ENCODE measurements at regions not wholly inside any gene's neighbourhood (a gene's known extent, or its start where the extent isn't known, plus 50 kb on each side); places are given as distances from the start of the nearest gene placed in this dataset.

DNA sequence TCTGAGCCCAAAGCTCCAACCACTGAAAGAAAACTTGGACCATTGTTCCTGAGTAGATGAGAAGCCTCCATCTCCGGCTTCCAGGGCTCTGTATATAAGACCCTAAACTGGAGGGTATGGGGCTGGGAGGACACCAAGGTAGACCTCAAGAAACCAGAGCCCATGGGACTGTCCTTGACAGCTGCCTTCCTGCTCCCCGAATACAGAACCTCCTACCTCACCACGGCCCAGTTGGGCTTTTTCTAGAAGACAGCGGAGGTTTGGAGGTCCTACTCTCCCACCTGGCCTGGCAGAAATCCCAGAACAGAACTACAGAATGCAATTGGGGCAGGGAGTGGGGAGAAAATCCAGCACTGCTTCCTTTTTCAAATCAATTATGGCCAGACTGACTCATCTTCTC is 177.3 kb upstream of the ZNF507 start (continued):
- TF ChIP-seq, protein P1, sequence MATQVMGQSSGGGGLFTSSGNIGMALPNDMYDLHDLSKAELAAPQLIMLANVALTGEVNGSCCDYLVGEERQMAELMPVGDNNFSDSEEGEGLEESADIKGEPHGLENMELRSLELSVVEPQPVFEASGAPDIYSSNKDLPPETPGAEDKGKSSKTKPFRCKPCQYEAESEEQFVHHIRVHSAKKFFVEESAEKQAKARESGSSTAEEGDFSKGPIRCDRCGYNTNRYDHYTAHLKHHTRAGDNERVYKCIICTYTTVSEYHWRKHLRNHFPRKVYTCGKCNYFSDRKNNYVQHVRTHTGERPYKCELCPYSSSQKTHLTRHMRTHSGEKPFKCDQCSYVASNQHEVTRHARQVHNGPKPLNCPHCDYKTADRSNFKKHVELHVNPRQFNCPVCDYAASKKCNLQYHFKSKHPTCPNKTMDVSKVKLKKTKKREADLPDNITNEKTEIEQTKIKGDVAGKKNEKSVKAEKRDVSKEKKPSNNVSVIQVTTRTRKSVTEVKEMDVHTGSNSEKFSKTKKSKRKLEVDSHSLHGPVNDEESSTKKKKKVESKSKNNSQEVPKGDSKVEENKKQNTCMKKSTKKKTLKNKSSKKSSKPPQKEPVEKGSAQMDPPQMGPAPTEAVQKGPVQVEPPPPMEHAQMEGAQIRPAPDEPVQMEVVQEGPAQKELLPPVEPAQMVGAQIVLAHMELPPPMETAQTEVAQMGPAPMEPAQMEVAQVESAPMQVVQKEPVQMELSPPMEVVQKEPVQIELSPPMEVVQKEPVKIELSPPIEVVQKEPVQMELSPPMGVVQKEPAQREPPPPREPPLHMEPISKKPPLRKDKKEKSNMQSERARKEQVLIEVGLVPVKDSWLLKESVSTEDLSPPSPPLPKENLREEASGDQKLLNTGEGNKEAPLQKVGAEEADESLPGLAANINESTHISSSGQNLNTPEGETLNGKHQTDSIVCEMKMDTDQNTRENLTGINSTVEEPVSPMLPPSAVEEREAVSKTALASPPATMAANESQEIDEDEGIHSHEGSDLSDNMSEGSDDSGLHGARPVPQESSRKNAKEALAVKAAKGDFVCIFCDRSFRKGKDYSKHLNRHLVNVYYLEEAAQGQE (IDR thresholded peaks at IDR 0.05; ENCODE audit: low read depth, low read length), result no peak

DNA sequence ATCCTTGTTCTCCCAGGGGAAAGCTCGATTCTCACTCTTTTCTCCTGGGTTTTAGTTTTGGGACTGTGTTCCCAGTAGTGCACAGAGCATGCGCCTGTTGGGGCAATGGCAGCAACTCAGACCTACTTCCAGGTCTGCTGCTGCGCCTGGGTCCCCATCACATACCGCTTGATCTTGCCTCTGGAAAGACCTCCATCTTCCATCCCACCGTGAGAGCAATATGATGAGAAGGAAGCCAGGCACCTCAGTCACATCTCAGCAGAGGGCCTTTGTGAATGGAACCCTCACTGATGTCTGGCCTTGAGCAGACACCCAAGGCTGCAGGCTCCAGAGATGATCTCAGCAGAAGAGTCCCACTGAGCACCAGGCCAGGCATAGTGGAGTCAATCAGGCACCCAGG is 176.8 kb upstream of the ZNF507 start:
- no peaks in the 10 kb centered on the region for H3K9me3 ChIP-seq
- no peaks in the 10 kb centered on the region for H3K36me3 ChIP-seq (replicated peaks in 1 of 2; ENCODE audit: control insufficient read depth in 1 of 2, insufficient read depth in 2 of 2, low read length in 1 of 2)
- no peaks in the 10 kb centered on the region for H4K20me1 ChIP-seq (ENCODE audit: insufficient read depth)
- TF ChIP-seq MXI1 (IDR thresholded peaks at IDR 0.05; ENCODE audit: low read depth, low read length) (no peak), ELF1 (IDR thresholded peaks at IDR 0.05) (no peak), NRF1 (IDR thresholded peaks at IDR 0.05; ENCODE audit: low read depth, low read length) (no peak), EP300 (IDR thresholded peaks at IDR 0.05; ENCODE audit: borderline replicate concordance in 1 of 2, low read depth in 1 of 2, low read length in 1 of 2) (no peak), MEF2A (IDR thresholded peaks at IDR 0.05; ENCODE audit: borderline replicate concordance, low read depth) (no peak), RAD21 (IDR thresholded peaks at IDR 0.05; ENCODE audit: low read length) (no peak), RXRA (IDR thresholded peaks at IDR 0.05; ENCODE audit: borderline replicate concordance, low read depth) (no peak)
- TF ChIP-seq, protein P2, sequence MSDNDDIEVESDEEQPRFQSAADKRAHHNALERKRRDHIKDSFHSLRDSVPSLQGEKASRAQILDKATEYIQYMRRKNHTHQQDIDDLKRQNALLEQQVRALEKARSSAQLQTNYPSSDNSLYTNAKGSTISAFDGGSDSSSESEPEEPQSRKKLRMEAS (IDR thresholded peaks at IDR 0.05; ENCODE audit: low read depth), result no peak
- no peak overlapping the region for H3K27ac ChIP-seq (ENCODE audit: low read depth in 2 of 2, low read length in 1 of 2)
- no peak for DNase-seq
- whole genome bisulfite sequencing (ENCODE audit: low lambda C conversion rate), result 27% methylated on average over 5 of the region's 5 CpGs
- H3K27me3 ChIP-seq (ENCODE audit: insufficient read depth), result no peaks in the 10 kb centered on the region
- H2AFZ ChIP-seq (ENCODE audit: low read depth), result no peak overlapping the region
- no peaks in the 10 kb centered on the region for H3K9me2 ChIP-seq
- ChIA-PET CTCF (no interaction called here), POLR2A (no interaction called here)
- H3K79me2 ChIP-seq (ENCODE audit: insufficient read depth), result no peaks in the 10 kb centered on the region
- no peak overlapping the region for H3K4me2 ChIP-seq
- H3K4me3 ChIP-seq (ENCODE audit: low read depth in 2 of 2, low read length in 1 of 2), result no peak overlapping the region
- H3K9ac ChIP-seq, result no peak overlapping the region
- H3K4me1 ChIP-seq (ENCODE audit: control insufficient read depth in 1 of 2, insufficient read depth in 2 of 2, low read depth in 1 of 2, low read length in 1 of 2), result peaks cover 0 to 3% of the 10 kb centered on the region in 2 experiments; a peak in 2 of 4 replicates
- H3F3A ChIP-seq (replicated peaks; ENCODE audit: insufficient read depth), result no peaks in the 10 kb centered on the region

DNA sequence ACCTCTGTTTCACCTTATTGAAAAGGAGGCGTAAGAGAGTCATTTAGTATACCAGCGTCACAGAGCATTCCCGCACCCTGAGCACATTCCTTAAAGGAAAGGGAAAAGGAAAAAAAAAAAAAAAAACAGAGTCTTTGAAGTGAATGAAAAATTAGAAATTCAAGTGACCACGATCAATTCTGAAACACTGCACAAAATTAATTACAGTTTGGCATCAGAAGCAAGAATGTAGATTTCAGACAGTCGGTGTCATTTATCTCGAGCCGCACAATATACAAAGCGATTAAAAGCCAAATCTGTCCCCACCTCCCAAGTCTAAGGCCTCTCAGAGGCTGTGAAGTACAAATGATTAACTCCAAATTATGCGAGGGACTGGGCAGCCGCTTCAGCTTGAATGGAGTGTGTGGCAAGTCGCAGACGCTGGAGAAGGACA is 173.7 kb upstream of the ZNF507 start:
- 34% methylated on average over 12 of the region's 12 CpGs for WGBS (ENCODE audit: low lambda C conversion rate)
- Histone ChIP-seq H3K9me2 (no peaks in the 10 kb centered on the region), H4K20me1 (ENCODE audit: insufficient read depth) (no peaks in the 10 kb centered on the region), H3K79me2 (ENCODE audit: insufficient read depth) (no peaks in the 10 kb centered on the region), H2AFZ (ENCODE audit: low read depth) (no peak overlapping the region), H3K27me3 (ENCODE audit: insufficient read depth) (no peaks in the 10 kb centered on the region), H3F3A (replicated peaks; ENCODE audit: insufficient read depth) (no peaks in the 10 kb centered on the region), H3K4me2 (no peak overlapping the region), H3K9me3 (no peaks in the 10 kb centered on the region), H3K27ac (ENCODE audit: low read depth in 2 of 2, low read length in 1 of 2) (no peak overlapping the region), H3K36me3 (replicated peaks in 1 of 2; ENCODE audit: control insufficient read depth in 1 of 2, insufficient read depth in 2 of 2, low read length in 1 of 2) (no peaks in the 10 kb centered on the region), H3K9ac (no peak overlapping the region), H3K4me1 (ENCODE audit: control insufficient read depth in 1 of 2, insufficient read depth in 2 of 2, low read depth in 1 of 2, low read length in 1 of 2) (peaks cover 0 to 3% of the 10 kb centered on the region in 2 experiments; a peak in 2 of 4 replicates), H3K4me3 (ENCODE audit: low read depth in 2 of 2, low read length in 1 of 2) (no peak overlapping the region)
- no peak for TF ChIP-seq EP300 (IDR thresholded peaks at IDR 0.05; ENCODE audit: borderline replicate concordance in 1 of 2, low read depth in 1 of 2, low read length in 1 of 2)
- TF ChIP-seq SMC3 (IDR thresholded peaks at IDR 0.05; ENCODE audit: low read depth, low read length), result no peak
- no peak for TF ChIP-seq TEAD4 (IDR thresholded peaks at IDR 0.05; ENCODE audit: borderline replicate concordance, insufficient read depth)
- no peak for TF ChIP-seq GATA2 (CRISPR knock-in tag; IDR thresholded peaks at IDR 0.05)
- TF ChIP-seq GABPA (IDR thresholded peaks at IDR 0.05; ENCODE audit: low read depth), result no peak
- TF ChIP-seq, protein P3, sequence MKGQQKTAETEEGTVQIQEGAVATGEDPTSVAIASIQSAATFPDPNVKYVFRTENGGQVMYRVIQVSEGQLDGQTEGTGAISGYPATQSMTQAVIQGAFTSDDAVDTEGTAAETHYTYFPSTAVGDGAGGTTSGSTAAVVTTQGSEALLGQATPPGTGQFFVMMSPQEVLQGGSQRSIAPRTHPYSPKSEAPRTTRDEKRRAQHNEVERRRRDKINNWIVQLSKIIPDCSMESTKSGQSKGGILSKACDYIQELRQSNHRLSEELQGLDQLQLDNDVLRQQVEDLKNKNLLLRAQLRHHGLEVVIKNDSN (IDR thresholded peaks at IDR 0.05; ENCODE audit: borderline replicate concordance, low read depth), result no peak
- TF ChIP-seq NFIC (IDR thresholded peaks at IDR 0.05; ENCODE audit: borderline replicate concordance), result no peak
- no peak for TF ChIP-seq TCF12 (IDR thresholded peaks at IDR 0.05)
- TF ChIP-seq, protein P4, sequence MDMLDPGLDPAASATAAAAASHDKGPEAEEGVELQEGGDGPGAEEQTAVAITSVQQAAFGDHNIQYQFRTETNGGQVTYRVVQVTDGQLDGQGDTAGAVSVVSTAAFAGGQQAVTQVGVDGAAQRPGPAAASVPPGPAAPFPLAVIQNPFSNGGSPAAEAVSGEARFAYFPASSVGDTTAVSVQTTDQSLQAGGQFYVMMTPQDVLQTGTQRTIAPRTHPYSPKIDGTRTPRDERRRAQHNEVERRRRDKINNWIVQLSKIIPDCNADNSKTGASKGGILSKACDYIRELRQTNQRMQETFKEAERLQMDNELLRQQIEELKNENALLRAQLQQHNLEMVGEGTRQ (IDR thresholded peaks at IDR 0.05; ENCODE audit: borderline replicate concordance, low read depth, low read length), result no peak
- TF ChIP-seq RXRA (IDR thresholded peaks at IDR 0.05; ENCODE audit: borderline replicate concordance, low read depth), result no peak
- TF ChIP-seq JUND (IDR thresholded peaks at IDR 0.05), result no peak
- no peak for TF ChIP-seq SIN3A (IDR thresholded peaks at IDR 0.05; ENCODE audit: borderline replicate concordance, low read depth, low read length)
- no peak for TF ChIP-seq FOXJ3 (CRISPR knock-in tag; IDR thresholded peaks at IDR 0.05)
- TF ChIP-seq CHD2 (IDR thresholded peaks at IDR 0.05; ENCODE audit: low read length, partially characterized antibody), result no peak
- DNase-seq, result no peak
- ChIA-PET POLR2A (no interaction called here), CTCF (interaction anchor here (1.1 kb wide), 1 partner anchor 10 kb away, joined by 4 read pairs; no protein-coding TSS in a partner anchor)

Measured in SK-N-SH (cell line).